MM.1S (cell line): ENCODE measurements at regions not wholly inside any gene's neighbourhood (a gene's known extent, or its start where the extent isn't known, plus 50 kb on each side); places are given as distances from the start of the nearest gene placed in this dataset.
"Not testable (repeated sequence)": the region's sequence is repeated elsewhere in the genome, so short reads cannot be mapped to it uniquely, and the experiment has no call there.

ENCODE experiments used
- CTCF ChIP-seq: fragments of 300-600 bp; sonication (generic); IDR thresholded peaks from 2 replicates; pipeline ENCODE4 v1.5.1; 2016; ENCODE audit warnings: antibody characterized with exemption, low read length, mixed read lengths
- EZH2phosphoT487 ChIP-seq: fragments of 300-600 bp; sonication (generic); IDR thresholded peaks from 2 replicates; pipeline ENCODE4 v1.6.1; 2018; ENCODE audit warnings: antibody characterized with exemption, low read length

GRCh38 chr3:3999340-3999739 is 200.1 kb downstream of the LRRN1 start:
- TF ChIP-seq CTCF, EZH2phosphoT487: not testable (repeated sequence)
